ENCODE measurements at regions not wholly inside any gene's neighbourhood (a gene's known extent, or its start where the extent isn't known, plus 50 kb on each side); places are given as distances from the start of the nearest gene placed in this dataset.
"Not testable (repeated sequence)": the region's sequence is repeated elsewhere in the genome, so short reads cannot be mapped to it uniquely, and the experiment has no call there.

- no peak for DNase-seq (ENCODE audit: low read depth, low spot score)
- no peak overlapping the region for H3K4me3 ChIP-seq (ENCODE audit: low read length)
Measured at GRCh38 chr14:39664646-39665045, 232.4 kb upstream of the FBXO33 start.

- H3K4me3 ChIP-seq (ENCODE audit: low read length) = peak overlapping the region; percentile 4
- peak; percentile 68 for DNase-seq (ENCODE audit: low read depth, low spot score)
Measured at GRCh38 chr14:39641224-39641623, 209.0 kb upstream of the FBXO33 start.

DNA sequence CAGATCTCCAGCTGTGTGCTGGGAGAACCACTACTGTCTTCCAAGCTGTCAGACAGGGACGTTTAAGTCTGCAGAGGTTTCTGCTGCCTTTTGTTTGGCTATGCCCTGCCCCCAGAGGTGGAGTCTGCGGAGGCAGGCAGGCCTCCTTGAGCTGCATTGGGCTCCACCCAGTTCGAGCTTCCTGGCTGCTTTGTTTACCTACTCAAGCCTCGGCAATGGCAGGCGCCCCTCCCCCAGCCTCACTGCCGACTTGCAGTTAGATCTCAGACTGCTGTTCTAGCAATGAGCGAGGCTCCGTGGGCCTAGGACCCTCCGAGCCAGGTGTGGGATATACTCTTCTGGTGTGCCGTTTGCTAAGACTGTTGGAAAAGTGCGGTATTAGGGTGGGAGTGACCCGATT lies 206.8 kb upstream of the FBXO33 start:
- DNase-seq (ENCODE audit: low read depth, low spot score); H3K4me3 ChIP-seq (ENCODE audit: low read length): not testable (repeated sequence)

- no peak overlapping the region for H3K4me3 ChIP-seq (ENCODE audit: low read length)
- DNase-seq (ENCODE audit: low read depth, low spot score) = no peak
Measured at GRCh38 chr14:39628087-39628486, 195.9 kb upstream of the FBXO33 start.

GRCh38 chr14:39626589-39627576 lies 194.7 kb upstream of the FBXO33 start:
- no peak for DNase-seq (ENCODE audit: low read depth, low spot score)
- H3K4me3 ChIP-seq (ENCODE audit: low read length) = no peak overlapping the region

DNA sequence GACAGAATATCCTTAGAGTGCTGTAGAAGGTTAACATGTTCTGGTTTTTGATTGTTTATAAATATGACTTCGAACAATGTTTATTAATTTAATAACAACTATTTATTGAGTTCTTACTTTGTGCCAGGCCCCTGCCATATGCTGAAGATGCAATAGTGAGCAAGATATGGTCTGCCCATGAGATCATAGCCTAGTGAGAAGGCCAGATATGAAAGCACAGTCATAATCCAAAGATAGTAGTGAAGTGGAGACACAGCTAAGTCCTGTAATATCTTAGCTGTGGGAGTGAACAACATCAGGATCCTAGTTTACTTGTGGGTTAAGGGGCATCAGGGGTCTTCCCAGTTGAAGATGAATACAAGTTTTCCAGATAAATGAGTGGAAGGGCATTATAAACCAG lies 189.4 kb upstream of the FBXO33 start:
- H3K4me3 ChIP-seq (ENCODE audit: low read length) = no peak overlapping the region

DNA sequence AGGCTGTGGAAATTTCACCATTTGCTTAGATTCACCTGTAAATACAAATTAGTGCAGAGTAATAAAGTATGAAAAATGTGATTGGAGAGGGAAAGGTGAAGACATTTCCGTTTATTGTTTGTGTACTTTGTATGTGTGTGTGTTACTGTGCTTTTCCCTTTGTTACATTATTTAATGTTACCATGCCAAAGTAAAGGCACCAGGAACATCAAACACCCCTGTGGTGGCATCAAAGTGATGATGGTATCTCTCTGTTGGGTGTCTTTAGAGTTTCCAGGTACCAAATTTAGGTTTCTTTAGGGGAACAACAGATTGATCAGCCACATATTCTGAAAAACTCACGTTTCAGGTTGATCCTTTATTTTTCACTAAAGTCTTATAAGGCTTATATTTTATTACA lies 189.0 kb upstream of the FBXO33 start:
- DNase-seq (ENCODE audit: low read depth, low spot score) = no peak
- no peak overlapping the region for H3K4me3 ChIP-seq (ENCODE audit: low read length)

More for the DNA sequence above, 189.4 kb upstream of the FBXO33 start:
- no peak for DNase-seq (ENCODE audit: low read depth, low spot score)

DNA sequence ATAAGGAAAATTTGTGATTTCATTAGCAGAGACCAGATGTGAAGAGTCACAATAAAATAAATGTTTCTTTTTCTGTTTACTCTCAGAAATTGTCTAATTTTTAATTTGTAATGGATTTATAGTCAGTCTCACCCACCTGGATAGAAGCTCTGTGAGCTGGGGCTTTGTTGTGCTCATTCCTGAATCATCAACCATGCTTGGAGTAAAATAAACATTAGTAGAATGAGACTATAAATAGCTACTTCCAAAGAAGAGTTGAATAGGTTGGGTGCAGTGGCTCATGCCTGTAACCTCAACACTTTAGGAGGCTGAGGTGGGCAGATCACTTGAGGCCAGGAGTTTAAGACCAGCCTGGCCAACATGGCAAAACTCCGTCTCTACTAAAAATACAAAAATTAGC lies 185.3 kb upstream of the FBXO33 start:
- no peak overlapping the region for H3K4me3 ChIP-seq (ENCODE audit: low read length)
- DNase-seq (ENCODE audit: low read depth, low spot score) = no peak

GRCh38 chr14:39615352-39615751 lies 183.1 kb upstream of the FBXO33 start:
- no peak for DNase-seq (ENCODE audit: low read depth, low spot score)
- H3K4me3 ChIP-seq (ENCODE audit: low read length) = no peak overlapping the region

DNA sequence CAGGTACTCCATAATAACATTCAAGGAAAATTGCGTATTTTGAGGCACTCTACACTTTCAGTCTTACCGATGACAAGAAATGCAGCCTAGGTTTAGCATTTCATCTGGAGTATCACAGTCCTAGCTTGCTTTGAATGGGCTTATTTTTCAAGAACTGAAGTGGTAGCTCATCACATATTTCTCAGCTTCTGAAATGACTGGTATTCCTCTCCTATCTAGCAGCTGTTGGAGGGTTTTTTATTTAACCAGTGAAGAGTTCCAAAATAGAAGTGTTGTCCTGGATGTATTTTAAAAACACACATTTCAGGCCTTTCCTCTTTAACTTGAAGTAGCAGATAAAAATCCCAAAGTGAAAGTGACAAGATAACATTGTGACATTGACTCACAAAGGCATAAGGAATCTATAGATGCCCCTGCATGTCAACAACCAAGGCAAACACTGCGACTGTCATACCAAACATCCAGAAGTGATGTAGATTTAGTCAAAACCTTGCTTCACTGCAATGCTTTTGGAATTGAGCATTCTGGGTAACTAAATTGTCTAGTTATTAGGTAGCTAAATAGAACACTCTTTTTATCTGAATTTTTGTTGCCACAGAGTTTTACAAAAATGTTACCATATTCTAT lies 182.2 kb upstream of the FBXO33 start:
- DNase-seq (ENCODE audit: low read depth, low spot score) = no peak
- H3K4me3 ChIP-seq (ENCODE audit: low read length) = no peak overlapping the region

DNA sequence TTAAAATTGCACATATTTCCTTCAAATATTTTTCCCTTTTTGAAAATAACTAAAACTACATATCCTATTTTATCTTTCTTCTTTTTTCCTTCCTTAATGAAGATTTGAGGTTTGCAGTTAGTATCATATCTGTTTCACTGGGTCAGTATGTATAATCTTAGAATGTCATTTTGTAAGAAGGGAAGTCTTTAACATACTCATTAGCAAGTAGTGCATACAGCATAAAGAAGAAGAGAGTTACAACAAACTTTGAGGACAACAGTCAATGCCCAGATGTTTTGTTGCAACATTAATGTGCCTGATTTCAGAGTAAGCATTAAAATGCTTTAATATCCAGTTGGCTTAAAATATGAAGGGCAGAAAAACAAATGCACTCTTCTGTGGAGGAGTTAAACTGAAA lies 176.9 kb upstream of the FBXO33 start:
- no peak for DNase-seq (ENCODE audit: low read depth, low spot score)
- no peak overlapping the region for H3K4me3 ChIP-seq (ENCODE audit: low read length)

DNA sequence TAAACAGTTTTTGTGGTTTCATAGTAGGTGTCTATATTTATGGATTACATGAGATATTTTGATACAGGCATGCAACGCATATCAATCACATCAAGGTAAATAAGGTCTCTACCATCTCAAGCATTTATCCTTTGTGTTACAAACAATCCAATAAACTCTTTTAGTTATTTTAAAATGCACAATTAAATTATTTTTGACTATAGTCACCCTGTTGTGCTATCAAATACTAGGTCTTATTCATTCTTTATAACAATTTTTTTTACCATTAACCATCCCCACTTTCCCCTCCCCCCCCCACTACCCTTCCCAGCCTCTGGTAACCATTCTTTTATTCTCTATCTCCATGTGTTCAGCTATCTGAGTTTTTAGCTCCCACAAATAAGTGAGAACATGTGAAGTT lies 175.7 kb upstream of the FBXO33 start:
- no peak for DNase-seq (ENCODE audit: low read depth, low spot score)
- no peak overlapping the region for H3K4me3 ChIP-seq (ENCODE audit: low read length)

GRCh38 chr14:39603942-39604341 lies 171.7 kb upstream of the FBXO33 start:
- no peak overlapping the region for H3K4me3 ChIP-seq (ENCODE audit: low read length)
- peak; percentile 9 for DNase-seq (ENCODE audit: low read depth, low spot score)

DNA sequence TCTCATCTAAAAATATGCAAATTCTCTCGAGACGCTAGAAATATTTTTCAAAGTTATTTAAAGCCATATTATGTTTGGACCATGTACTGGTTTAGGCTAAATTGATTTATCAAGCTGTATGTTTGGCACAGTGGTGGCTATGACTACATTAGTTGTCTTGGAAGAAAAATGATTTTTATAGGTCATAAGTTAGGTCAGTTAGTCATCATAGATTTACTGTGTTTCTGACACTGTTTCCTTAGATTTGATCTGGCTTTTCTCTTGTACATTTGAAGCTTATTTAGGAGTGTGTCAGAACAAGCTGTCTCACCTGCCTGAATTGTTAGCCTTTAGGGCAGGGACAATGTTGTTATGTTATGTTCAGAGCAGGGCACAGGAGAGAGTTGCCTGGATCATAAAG lies 161.1 kb upstream of the FBXO33 start:
- H3K4me3 ChIP-seq (ENCODE audit: low read length) = no peak overlapping the region
- DNase-seq (ENCODE audit: low read depth, low spot score) = no peak

GRCh38 chr14:39592116-39592789 lies 160.0 kb upstream of the FBXO33 start:
- H3K4me3 ChIP-seq (ENCODE audit: low read length) = no peak overlapping the region
- DNase-seq (ENCODE audit: low read depth, low spot score) = no peak

- not testable (repeated sequence) for DNase-seq (ENCODE audit: low read depth, low spot score); H3K4me3 ChIP-seq (ENCODE audit: low read length)
Measured at GRCh38 chr14:39589882-39590281, 157.6 kb upstream of the FBXO33 start.

DNA sequence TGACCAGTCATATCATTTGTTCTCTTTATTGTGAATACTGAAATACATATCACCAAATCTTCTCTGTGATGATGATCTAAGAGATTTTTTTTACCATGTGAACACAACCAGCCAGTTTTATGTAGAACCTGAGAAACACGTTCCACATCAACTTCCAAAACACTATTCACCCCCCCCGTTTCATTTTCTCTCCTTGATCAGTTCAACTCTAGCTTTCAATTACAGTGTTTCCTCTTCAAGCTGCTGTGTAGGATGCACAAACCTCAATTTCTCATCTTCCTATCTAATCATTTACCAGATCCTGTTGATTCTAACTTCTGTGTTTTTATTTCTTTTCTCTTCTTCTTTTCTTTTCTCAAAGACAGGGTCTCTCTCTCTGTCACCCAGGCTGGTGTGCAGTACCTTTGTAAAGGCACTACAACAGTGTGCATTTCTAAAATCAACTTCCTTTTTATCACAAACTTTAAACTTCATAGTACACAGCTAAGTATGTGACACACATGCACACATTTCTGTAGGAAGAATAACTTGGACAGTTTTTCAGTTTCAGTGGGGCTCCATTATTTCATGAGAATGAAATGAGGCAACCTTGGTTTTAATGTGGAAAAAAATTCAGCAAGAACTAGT lies 149.9 kb upstream of the FBXO33 start:
- H3K4me3 ChIP-seq (ENCODE audit: low read length) = no peak overlapping the region
- DNase-seq (ENCODE audit: low read depth, low spot score) = no peak

DNA sequence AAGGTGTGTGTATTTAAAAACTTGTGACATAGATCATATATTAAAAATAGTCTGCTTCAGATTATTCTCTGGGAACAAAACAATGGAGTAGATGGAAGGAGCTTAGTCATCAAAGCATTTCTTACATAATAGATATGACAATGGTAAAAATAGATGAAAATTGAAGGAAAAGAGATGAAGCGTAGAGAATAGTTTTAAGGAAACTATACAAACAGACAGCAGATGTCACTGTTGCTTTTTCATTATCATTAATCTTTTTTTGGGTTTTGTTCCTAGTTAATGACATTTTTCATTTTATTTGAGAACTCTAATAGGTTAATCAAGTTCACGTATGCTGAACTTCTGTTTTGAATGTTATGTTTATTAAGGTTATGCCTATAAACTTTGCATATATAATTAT lies 149.2 kb upstream of the FBXO33 start:
- no peak overlapping the region for H3K4me3 ChIP-seq (ENCODE audit: low read length)
- DNase-seq (ENCODE audit: low read depth, low spot score) = no peak

GRCh38 chr14:39580696-39581095 lies 148.5 kb upstream of the FBXO33 start:
- no peak for DNase-seq (ENCODE audit: low read depth, low spot score)
- no peak overlapping the region for H3K4me3 ChIP-seq (ENCODE audit: low read length)

DNA sequence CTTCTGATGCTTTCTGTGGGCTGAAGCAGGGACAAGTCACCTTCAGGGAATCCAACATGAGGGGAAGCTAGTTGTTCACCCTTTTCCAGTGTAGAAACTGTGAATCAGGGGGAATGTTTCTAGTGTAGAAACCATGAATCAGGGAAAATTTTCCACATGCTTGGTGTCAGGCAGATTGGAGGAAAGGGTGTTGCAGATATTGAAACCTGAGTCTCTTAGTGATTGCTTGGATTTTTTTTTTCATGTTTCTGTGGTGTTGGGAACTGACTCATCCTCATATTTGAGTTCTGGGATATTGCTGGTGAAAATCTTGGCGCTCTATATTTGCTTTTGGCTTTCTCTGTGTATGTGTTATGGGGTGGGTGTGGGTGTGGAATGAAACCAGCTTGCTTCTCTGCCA lies 144.5 kb upstream of the FBXO33 start:
- DNase-seq (ENCODE audit: low read depth, low spot score) = no peak
- H3K4me3 ChIP-seq (ENCODE audit: low read length) = no peak overlapping the region
